ENCODE measurements at regions not wholly inside any gene's neighbourhood (a gene's known extent, or its start where the extent isn't known, plus 50 kb on each side); places are given as distances from the start of the nearest gene placed in this dataset.

DNA sequence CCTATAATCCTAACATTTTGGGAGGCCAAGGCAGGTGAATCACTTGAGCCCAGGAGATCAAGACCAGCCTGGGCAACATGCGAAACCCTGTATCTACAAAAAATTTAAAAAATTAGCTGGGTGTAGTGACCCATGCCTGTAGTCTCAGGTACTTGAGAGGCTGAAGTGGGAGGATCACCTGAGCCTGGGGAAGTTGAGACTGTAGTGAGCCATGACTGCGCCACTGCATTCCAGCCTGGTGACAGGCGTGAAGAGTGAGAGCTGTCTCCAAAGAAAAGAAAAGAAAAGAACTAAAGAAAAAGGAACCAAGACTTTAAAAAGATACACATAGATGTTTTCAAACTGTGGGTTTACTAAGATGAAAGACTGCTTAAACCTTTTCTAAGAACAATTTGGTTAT lies 129.0 kb downstream of the SPCS3 start:
- TF ChIP-seq ESRRG (CRISPR knock-in tag; IDR thresholded peaks at IDR 0.05), result no peak
- no peak for TF ChIP-seq TSHZ2 (CRISPR knock-in tag; IDR thresholded peaks at IDR 0.05)
- no peak for TF ChIP-seq TOX (CRISPR knock-in tag; IDR thresholded peaks at IDR 0.05; ENCODE audit: borderline replicate concordance)
- no peak for TF ChIP-seq CREB5 (CRISPR knock-in tag; IDR thresholded peaks at IDR 0.05; ENCODE audit: low read depth)
- no peak for TF ChIP-seq CSDC2 (CRISPR knock-in tag; IDR thresholded peaks at IDR 0.05)
- TF ChIP-seq ZNF8 (CRISPR knock-in tag; IDR thresholded peaks at IDR 0.05), result no peak
- no peak for TF ChIP-seq TCF4 (CRISPR knock-in tag; IDR thresholded peaks at IDR 0.05; ENCODE audit: borderline replicate concordance)
- TF ChIP-seq ZFP3 (CRISPR knock-in tag; IDR thresholded peaks at IDR 0.05), result no peak
- TF ChIP-seq ZNF565 (CRISPR knock-in tag; conservative IDR thresholded peaks at IDR 0.05; ENCODE audit: low read depth), result no peak
- TF ChIP-seq, protein P1, sequence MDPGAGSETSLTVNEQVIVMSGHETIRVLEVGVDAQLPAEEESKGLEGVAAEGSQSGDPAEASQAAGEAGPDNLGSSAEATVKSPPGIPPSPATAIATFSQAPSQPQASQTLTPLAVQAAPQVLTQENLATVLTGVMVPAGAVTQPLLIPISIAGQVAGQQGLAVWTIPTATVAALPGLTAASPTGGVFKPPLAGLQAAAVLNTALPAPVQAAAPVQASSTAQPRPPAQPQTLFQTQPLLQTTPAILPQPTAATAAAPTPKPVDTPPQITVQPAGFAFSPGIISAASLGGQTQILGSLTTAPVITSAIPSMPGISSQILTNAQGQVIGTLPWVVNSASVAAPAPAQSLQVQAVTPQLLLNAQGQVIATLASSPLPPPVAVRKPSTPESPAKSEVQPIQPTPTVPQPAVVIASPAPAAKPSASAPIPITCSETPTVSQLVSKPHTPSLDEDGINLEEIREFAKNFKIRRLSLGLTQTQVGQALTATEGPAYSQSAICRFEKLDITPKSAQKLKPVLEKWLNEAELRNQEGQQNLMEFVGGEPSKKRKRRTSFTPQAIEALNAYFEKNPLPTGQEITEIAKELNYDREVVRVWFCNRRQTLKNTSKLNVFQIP (CRISPR knock-in tag; IDR thresholded peaks at IDR 0.05; ENCODE audit: borderline replicate concordance, low read depth), result no peak
- TF ChIP-seq PATZ1 (CRISPR knock-in tag; IDR thresholded peaks at IDR 0.05; ENCODE audit: borderline replicate concordance), result no peak
- no peak for TF ChIP-seq OSR1 (CRISPR knock-in tag; IDR thresholded peaks at IDR 0.05)
- TF ChIP-seq ZFP30 (CRISPR knock-in tag; IDR thresholded peaks at IDR 0.05), result no peak
- TF ChIP-seq RARB (CRISPR knock-in tag; IDR thresholded peaks at IDR 0.05), result no peak
- no peak for TF ChIP-seq CSRNP3 (CRISPR knock-in tag; IDR thresholded peaks at IDR 0.05)
- no peak for TF ChIP-seq ARNTL (CRISPR knock-in tag; IDR thresholded peaks at IDR 0.05; ENCODE audit: borderline replicate concordance, low read depth)
- TF ChIP-seq ZNF70 (CRISPR knock-in tag; IDR thresholded peaks at IDR 0.05), result no peak
- TF ChIP-seq PPARA (CRISPR knock-in tag; IDR thresholded peaks at IDR 0.05; ENCODE audit: borderline replicate concordance), result no peak
- ATAC-seq, result no peak

DNA sequence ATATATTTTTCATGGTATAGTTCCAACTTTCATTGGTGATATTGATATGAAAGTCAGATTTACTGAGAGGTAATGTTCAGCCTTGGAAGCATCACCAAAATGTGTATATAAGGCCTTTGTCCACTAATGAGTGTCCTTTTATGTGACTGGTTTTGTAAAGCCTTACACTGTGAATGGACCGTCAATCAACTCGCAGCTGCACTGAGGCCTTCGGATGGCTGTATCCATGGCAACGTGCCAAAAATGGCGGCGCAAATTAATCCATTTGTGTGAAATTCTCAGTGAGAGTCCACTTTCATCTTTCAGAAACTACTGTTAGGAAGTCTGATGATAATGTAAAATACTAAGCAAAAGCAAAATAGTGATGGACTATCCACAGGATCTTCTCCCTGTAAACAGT lies 131.7 kb downstream of the SPCS3 start:
- no peak for ATAC-seq
- TF ChIP-seq ESRRG (CRISPR knock-in tag; IDR thresholded peaks at IDR 0.05), result no peak

GRCh38 chr4:176453079-176453478 lies 133.3 kb downstream of the SPCS3 start:
- no peak for ATAC-seq

GRCh38 chr4:176453658-176454057 lies 133.9 kb downstream of the SPCS3 start:
- ATAC-seq, result no peak
- no peak for TF ChIP-seq SNAI2 (CRISPR knock-in tag; IDR thresholded peaks at IDR 0.05)
- TF ChIP-seq ZNF565 (CRISPR knock-in tag; conservative IDR thresholded peaks at IDR 0.05; ENCODE audit: low read depth), result no peak
- TF ChIP-seq ZNF70 (CRISPR knock-in tag; IDR thresholded peaks at IDR 0.05), result no peak
- no peak for TF ChIP-seq RARB (CRISPR knock-in tag; IDR thresholded peaks at IDR 0.05)

More at GRCh38 chr4:176453079-176453478, 133.3 kb downstream of the SPCS3 start:
- TF ChIP-seq ZC3H10 (CRISPR knock-in tag; IDR thresholded peaks at IDR 0.05) (no peak), PPARA (CRISPR knock-in tag; IDR thresholded peaks at IDR 0.05; ENCODE audit: borderline replicate concordance) (no peak)

Data from SK-N-SH treated with all-trans-retinoic acid at 6 μM for 48 hours (cell line).